Testis (tissue), 2 donors: ENCODE measurements at regions not wholly inside any gene's neighbourhood (a gene's known extent, or its start where the extent isn't known, plus 50 kb on each side); places are given as distances from the start of the nearest gene placed in this dataset.

Source experiments
- DNase-seq: peaks from one replicate; pipeline ENCODE4 v3.0.0-alpha.2; 2019
- H3K27ac ChIP-seq, 2 donors: fragments of 200-600 bp; sonication (generic); one replicate each; pipeline ENCODE4 v1.5.1; 2019
- H3K27me3 ChIP-seq: fragments of 200-600 bp; sonication (generic); one replicate; pipeline ENCODE4 v1.5.1; 2019
- H3K36me3 ChIP-seq: fragments of 200-600 bp; sonication (generic); one replicate; pipeline ENCODE4 v1.5.1; 2017; ENCODE audit warnings: low read depth; ENCODE audit errors: missing control alignments
- H3K4me1 ChIP-seq: fragments of 200-600 bp; sonication (generic); one replicate; pipeline ENCODE4 v1.5.1; 2019
- H3K4me3 ChIP-seq, 2 donors: fragments of 200-600 bp; sonication (generic); one replicate each; pipeline ENCODE4 v1.5.1; 2017 to 2019
- H3K9me3 ChIP-seq: fragments of 200-600 bp; sonication (generic); one replicate; pipeline ENCODE4 v1.5.1; 2017
- POLR2A ChIP-seq: fragments of 450-650 bp; IDR thresholded peaks from one replicate; pipeline ENCODE4 v1.6.1; 2017; ENCODE audit warnings: antibody characterized with exemption, mild to moderate bottlenecking, moderate library complexity
- WGBS, 2 donors: methylation state at CpG; one replicate each; pipeline ENCODE4 v1.1.5; 2018; 5-methylcytosine and 5-hydroxymethylcytosine counted together
- intact Hi-C: fragments of 100-400 bp; cut with DNase I; formaldehyde crosslinking; loops from one replicate; pipeline ENCODE4 v1.15.1; 2023; ENCODE audit warnings: low total_unique reads
- TF ChIP-seq, protein P1 (sequence below), 3 experiments: fragments of 450-650 bp in 2 of 3; fragments of 200-600 bp in 1 of 3; sonication (generic) in 1 of 3; IDR thresholded peaks; one replicate each; pipeline ENCODE4 v1.5.1; 2016 to 2019; ENCODE audit warnings: antibody characterized with exemption in 3 of 3, mild to moderate bottlenecking in 2 of 3, moderate library complexity in 1 of 3

DNA sequence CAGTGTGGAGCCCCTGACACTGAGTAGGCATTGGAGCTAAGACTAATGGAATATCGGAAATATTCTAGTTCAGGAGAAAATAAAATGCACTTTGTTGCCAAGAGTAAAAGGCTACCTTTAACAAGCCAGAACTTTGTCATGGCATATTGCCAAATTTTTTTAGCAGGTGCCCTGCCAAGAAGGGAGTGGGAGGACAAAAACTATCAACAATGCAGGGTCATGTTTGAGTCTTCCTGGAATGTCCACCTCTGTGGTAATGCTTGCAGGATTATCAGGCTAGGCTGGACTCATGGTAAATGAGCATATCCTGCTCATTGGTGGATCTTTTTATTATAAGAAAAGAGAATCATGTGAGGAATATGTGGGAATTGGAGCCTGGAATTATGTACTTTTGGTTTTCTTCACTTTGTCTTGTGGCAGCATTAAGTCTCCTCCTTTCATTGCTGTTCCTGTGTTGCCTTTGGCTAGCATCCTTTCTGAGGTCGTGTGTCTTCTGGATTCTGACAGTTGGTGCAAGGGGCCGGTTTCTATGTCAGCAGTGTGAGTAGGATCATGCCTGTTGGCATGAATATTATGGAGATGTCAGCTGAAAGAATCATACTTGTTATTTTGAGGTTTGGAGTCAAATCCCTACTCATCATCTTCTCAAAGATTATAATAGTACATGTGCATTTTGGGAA, 122.9 kb upstream of the SPRY2 start:
- WGBS, 2 donors: 70 to 76% methylated on average over 3 of the region's 3 CpGs
- Histone ChIP-seq H3K4me3 (no peak overlapping the region), H3K27me3 (no peaks in the 10 kb centered on the region), H3K9me3 (no peaks in the 10 kb centered on the region), H3K4me1 (peaks cover under 1% of the 10 kb centered on the region), H3K27ac (no peak overlapping the region), H3K36me3 (no peaks in the 10 kb centered on the region)
- intact Hi-C loops: no loop called here
- TF ChIP-seq POLR2A: no peak
- TF ChIP-seq, protein P1, sequence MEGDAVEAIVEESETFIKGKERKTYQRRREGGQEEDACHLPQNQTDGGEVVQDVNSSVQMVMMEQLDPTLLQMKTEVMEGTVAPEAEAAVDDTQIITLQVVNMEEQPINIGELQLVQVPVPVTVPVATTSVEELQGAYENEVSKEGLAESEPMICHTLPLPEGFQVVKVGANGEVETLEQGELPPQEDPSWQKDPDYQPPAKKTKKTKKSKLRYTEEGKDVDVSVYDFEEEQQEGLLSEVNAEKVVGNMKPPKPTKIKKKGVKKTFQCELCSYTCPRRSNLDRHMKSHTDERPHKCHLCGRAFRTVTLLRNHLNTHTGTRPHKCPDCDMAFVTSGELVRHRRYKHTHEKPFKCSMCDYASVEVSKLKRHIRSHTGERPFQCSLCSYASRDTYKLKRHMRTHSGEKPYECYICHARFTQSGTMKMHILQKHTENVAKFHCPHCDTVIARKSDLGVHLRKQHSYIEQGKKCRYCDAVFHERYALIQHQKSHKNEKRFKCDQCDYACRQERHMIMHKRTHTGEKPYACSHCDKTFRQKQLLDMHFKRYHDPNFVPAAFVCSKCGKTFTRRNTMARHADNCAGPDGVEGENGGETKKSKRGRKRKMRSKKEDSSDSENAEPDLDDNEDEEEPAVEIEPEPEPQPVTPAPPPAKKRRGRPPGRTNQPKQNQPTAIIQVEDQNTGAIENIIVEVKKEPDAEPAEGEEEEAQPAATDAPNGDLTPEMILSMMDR (IDR thresholded peaks at IDR 0.05): no peak
- DNase-seq: no peak

DNA sequence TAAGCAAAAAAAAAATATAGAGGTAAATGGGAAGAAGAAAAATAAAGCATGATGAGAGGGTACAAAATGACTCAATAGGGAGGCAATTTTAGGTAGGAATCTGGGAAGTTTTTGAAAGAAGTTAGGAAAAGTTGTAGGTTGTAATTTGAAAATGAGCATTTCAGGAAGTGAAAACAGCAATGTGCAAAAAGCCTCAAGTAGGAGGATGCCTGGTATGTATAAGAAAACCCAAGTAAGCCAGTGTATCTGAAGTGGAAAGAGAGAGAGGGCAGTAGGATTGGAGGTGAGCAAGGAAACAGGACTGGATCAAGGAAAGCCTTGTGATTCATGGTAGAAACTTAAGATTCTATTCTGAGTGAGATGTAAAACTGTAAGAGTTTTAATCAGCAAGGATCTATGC, 121.6 kb upstream of the SPRY2 start:
- Histone ChIP-seq H3K36me3 (no peaks in the 10 kb centered on the region), H3K27me3 (no peaks in the 10 kb centered on the region), H3K9me3 (no peaks in the 10 kb centered on the region), H3K27ac (no peak overlapping the region), H3K4me3 (no peak overlapping the region), H3K4me1 (no peaks in the 10 kb centered on the region)
- no peak for DNase-seq
- TF ChIP-seq, protein P1 (IDR thresholded peaks at IDR 0.05): no peak
- no peak for TF ChIP-seq POLR2A
- intact Hi-C loops: no loop called here

DNA sequence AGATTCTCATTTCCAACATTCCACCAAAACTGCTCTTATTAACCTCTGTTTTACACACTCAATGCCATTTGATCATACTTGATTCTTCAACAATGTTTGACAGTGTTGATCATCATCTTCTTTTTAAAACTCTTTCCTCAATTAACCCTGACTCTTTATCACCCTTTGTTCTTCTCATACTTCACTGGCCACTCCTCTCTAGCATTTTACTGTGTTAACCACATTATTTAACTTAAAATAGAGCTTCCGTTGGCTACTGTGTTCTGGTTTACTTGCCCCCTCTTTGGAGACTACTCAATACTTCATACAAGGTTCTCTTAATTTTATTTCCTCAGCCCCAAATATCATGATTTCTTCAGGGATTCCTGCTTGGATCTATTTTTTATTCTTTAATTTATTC, 121.1 kb upstream of the SPRY2 start:
- H3K36me3 ChIP-seq: no peaks in the 10 kb centered on the region
- TF ChIP-seq POLR2A: no peak
- TF ChIP-seq, protein P1 (IDR thresholded peaks at IDR 0.05): no peak
- intact Hi-C loops: no loop called here
- H3K27me3 ChIP-seq: no peaks in the 10 kb centered on the region
- H3K4me3 ChIP-seq: no peak overlapping the region
- H3K4me1 ChIP-seq: no peaks in the 10 kb centered on the region
- H3K27ac ChIP-seq: no peak overlapping the region
- DNase-seq: no peak
- no peaks in the 10 kb centered on the region for H3K9me3 ChIP-seq
- 94 to 96% methylated on average over 1 of the region's 1 CpG for WGBS, 2 donors

DNA sequence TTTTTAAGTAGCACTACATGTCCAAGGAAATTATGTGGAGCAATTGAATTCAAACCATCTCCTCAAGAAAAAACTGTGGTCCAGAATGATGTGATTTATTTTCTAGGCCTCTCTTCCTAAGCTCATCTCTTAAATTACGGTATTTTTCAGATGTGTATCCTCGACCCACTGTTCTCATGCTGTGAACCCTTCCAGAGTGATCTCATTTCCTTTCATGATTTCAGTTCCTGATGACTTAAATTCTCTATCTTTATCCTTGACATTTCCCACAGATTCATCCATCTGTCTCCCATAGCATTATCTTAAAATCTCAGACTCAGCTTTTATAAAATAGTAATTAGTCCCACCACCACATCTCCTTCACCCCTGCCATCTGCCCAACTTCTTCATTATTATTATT, 117.6 kb upstream of the SPRY2 start:
- Histone ChIP-seq H3K4me1 (no peaks in the 10 kb centered on the region), H3K27ac (no peak overlapping the region), H3K4me3 (no peak overlapping the region), H3K9me3 (no peaks in the 10 kb centered on the region), H3K36me3 (no peaks in the 10 kb centered on the region), H3K27me3 (no peaks in the 10 kb centered on the region)
- 62% methylated on average over 2 of the region's 2 CpGs for WGBS, 2 donors
- TF ChIP-seq POLR2A: no peak
- TF ChIP-seq, protein P1 (IDR thresholded peaks at IDR 0.05): no peak
- no peak for DNase-seq
- intact Hi-C loops: no loop called here

DNA sequence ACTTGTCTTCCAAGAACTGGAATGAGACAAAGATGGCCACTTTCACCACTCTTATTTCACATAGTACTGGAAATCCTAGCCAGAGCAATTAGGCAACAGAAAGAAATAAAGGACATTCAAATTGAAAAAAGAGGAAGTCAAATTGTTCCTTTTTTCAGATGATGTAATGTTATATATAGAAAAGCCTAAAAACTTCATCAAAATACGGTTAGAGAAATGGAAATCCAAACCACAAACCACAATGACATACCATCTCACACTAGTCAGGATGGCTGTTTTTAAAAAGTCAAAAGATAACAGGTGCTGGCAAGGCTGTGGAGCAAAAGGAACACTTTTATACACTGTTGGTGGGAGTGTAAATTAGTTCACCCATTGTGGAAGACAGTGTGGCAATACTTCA, 113.3 kb upstream of the SPRY2 start:
- intact Hi-C loops: no loop called here
- DNase-seq: no peak
- WGBS, 2 donors: 79 to 88% methylated on average over 1 of the region's 1 CpG
- no peaks in the 10 kb centered on the region for H3K9me3 ChIP-seq
- TF ChIP-seq POLR2A: no peak
- TF ChIP-seq, protein P1 (IDR thresholded peaks at IDR 0.05): no peak
- no peaks in the 10 kb centered on the region for H3K27me3 ChIP-seq
- no peak overlapping the region for H3K4me3 ChIP-seq
- no peaks in the 10 kb centered on the region for H3K4me1 ChIP-seq
- no peaks in the 10 kb centered on the region for H3K36me3 ChIP-seq
- H3K27ac ChIP-seq: no peak overlapping the region
